Activated CD4-positive, alpha-beta memory T cell treated with anti-CD3 and anti-CD28 coated beads for 36 hours (primary cell): ENCODE measurements at regions not wholly inside any gene's neighbourhood (a gene's known extent, or its start where the extent isn't known, plus 50 kb on each side); places are given as distances from the start of the nearest gene placed in this dataset.

Source experiments
- CTCF ChIA-PET: fragments of 350-600 bp; sonication (Branson Sonifier 250); formaldehyde crosslinking; loops from one replicate; lab custom pipeline; 2021; ENCODE audit warnings: antibody characterized with exemption, inconsistent platforms; lab: Charles Lee
- POLR2A ChIA-PET: fragments of 350-600 bp; sonication (Branson Sonifier 250); formaldehyde crosslinking; loops from one replicate; lab custom pipeline; 2021; ENCODE audit warnings: antibody characterized with exemption; lab: Charles Lee
- DNase-seq: peaks from one replicate; pipeline ENCODE4 v3.0.0-alpha.2; 2020
- H3K27ac Mint-ChIP-seq: one replicate; pipeline ENCODE4 v1.8.0; 2021; ENCODE audit warnings: mixed read lengths
- H3K27me3 Mint-ChIP-seq: one replicate; pipeline ENCODE4 v1.8.0; 2021; ENCODE audit warnings: mixed read lengths
- H3K36me3 Mint-ChIP-seq: one replicate; pipeline ENCODE4 v1.8.0; 2021; ENCODE audit warnings: mixed read lengths
- H3K4me1 Mint-ChIP-seq: one replicate; pipeline ENCODE4 v1.8.0; 2021; ENCODE audit warnings: low read depth, mixed read lengths
- H3K4me3 Mint-ChIP-seq: one replicate; pipeline ENCODE4 v1.8.0; 2021; ENCODE audit warnings: mild to moderate bottlenecking, mixed read lengths
- H3K9me3 Mint-ChIP-seq: one replicate; pipeline ENCODE4 v1.8.0; 2021; ENCODE audit warnings: mixed read lengths
- intact Hi-C: fragments of 100-400 bp; cut with micrococcal nuclease; formaldehyde crosslinking; loops from one replicate; pipeline ENCODE4 v1.15.1; 2023

DNA sequence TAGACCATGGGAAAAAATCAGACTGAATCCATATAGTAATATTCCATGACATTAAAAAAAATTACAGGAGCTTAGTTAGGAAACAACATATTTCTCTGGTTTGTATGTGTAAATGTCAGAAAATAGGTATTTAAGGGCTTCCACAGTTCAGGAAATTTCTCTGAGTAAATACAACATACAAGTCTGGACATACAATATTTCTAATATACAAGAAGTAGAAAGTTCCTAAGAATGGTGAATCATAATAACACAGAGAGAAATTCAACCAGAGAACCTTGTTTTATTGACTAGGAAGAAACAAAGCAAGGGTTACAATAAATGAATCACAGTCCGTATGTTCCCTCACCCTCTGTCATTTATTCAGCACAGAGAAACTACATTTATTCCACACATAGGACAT, 532.7 kb upstream of the FAT3 start:
- CTCF ChIA-PET: interaction anchor here (0.5 kb wide), 1 partner anchor 1187 kb away, joined by 3 read pairs; no protein-coding TSS in a partner anchor
- Mint-ChIP-seq H3K27me3 (no peaks in the 10 kb centered on the region), H3K9me3 (peaks cover 3% of the 10 kb centered on the region), H3K36me3 (no peaks in the 10 kb centered on the region), H3K27ac (no peak overlapping the region), H3K4me1 (no peaks in the 10 kb centered on the region), H3K4me3 (no peak overlapping the region)
- intact Hi-C loops: no loop called here
- POLR2A ChIA-PET: no interaction called here
- no peak for DNase-seq

DNA sequence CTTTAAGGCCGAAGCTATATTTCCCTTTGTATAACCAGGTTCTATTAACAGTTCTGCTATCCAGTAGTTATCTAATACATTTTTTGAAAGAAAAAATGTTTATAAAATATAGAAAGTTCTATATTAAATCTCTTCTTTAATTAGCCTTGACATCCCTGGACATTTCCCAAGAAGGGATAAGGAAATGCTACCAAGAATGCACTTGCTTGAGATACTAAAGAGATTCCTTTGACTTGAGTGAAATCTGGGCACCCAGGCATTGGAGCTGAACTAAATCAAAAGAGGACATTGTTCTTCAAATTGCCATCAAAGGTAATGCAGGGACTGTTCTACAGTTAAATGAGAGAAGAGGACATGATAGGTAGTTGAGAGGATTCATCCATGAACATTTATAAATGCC, 535.9 kb upstream of the FAT3 start:
- ChIA-PET CTCF (no interaction called here), POLR2A (no interaction called here)
- no peak overlapping the region for H3K27ac Mint-ChIP-seq
- no peaks in the 10 kb centered on the region for H3K4me1 Mint-ChIP-seq
- no peak overlapping the region for H3K4me3 Mint-ChIP-seq
- no peaks in the 10 kb centered on the region for H3K27me3 Mint-ChIP-seq
- DNase-seq: no peak
- peaks cover 6% of the 10 kb centered on the region for H3K9me3 Mint-ChIP-seq
- H3K36me3 Mint-ChIP-seq: no peaks in the 10 kb centered on the region
- intact Hi-C loops: no loop called here

DNA sequence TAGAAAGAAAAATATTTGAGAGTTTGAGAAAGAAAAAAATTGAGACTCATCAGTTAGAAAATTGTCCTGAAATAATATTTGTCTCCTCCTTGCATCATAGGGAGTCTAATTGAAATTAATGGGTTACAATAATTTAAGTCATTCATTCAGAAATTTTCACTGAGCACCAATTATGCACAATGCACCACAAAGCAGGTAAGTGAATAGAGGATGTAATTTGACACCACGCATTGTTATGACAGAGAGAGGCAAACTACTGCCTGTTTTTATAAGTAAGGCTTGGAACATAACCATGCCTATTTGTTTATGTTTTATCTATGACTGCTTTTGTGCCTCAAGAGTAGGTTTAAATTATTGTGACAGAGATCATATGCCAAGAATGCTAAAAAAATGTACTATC, 537.9 kb upstream of the FAT3 start:
- no peak overlapping the region for H3K27ac Mint-ChIP-seq
- POLR2A ChIA-PET: no interaction called here
- no peaks in the 10 kb centered on the region for H3K36me3 Mint-ChIP-seq
- no peak for DNase-seq
- no peaks in the 10 kb centered on the region for H3K4me1 Mint-ChIP-seq
- no peaks in the 10 kb centered on the region for H3K27me3 Mint-ChIP-seq
- CTCF ChIA-PET: no interaction called here
- H3K4me3 Mint-ChIP-seq: no peak overlapping the region
- intact Hi-C loops: no loop called here
- H3K9me3 Mint-ChIP-seq: peaks cover 6% of the 10 kb centered on the region

DNA sequence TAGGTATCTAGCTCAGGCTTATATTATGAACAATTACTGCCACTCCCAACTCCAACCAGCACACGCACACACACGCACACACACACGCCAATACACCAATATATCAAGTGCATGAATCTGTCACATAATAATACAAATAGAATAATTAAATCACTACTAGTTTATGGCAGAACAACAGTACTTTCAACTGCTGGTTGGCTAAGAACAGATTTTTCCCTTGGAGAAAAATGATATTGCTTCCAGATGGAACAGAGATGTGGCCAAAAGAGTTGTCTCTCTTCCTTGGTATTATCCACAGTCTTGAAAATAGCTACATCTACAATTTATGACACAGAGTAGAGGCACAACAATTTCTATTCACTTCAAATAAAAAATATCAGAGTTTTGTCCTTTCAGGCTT, 538.3 kb upstream of the FAT3 start:
- no peaks in the 10 kb centered on the region for H3K4me1 Mint-ChIP-seq
- intact Hi-C loops: no loop called here
- H3K27me3 Mint-ChIP-seq: no peaks in the 10 kb centered on the region
- no peak overlapping the region for H3K4me3 Mint-ChIP-seq
- ChIA-PET POLR2A (no interaction called here), CTCF (no interaction called here)
- H3K9me3 Mint-ChIP-seq: peaks cover 6% of the 10 kb centered on the region
- no peak for DNase-seq
- no peaks in the 10 kb centered on the region for H3K36me3 Mint-ChIP-seq
- H3K27ac Mint-ChIP-seq: no peak overlapping the region

DNA sequence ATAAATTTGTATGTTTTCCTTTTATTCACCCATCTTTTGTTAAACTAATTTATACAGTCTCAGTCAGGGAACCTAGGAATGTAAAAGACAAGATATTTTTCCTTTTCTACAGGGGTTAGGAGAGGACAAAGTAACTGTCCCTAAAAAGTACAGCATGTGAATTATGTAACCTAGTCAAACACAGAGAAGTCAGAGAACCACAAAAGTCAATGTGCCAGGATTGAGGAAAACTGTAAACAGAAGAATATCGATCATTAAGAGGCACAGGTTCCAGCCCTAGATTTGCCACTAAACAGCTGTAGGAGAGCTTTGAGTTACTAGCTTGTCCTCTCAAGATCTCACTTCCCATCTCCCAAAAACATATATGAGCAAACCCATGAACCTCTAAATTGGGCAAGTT, 550.9 kb upstream of the FAT3 start:
- Mint-ChIP-seq H3K36me3 (no peaks in the 10 kb centered on the region), H3K9me3 (peaks cover 33% of the 10 kb centered on the region), H3K27me3 (no peaks in the 10 kb centered on the region), H3K4me3 (no peak overlapping the region), H3K4me1 (no peaks in the 10 kb centered on the region), H3K27ac (no peak overlapping the region)
- intact Hi-C loops: no loop called here
- ChIA-PET CTCF (no interaction called here), POLR2A (no interaction called here)
- no peak for DNase-seq

DNA sequence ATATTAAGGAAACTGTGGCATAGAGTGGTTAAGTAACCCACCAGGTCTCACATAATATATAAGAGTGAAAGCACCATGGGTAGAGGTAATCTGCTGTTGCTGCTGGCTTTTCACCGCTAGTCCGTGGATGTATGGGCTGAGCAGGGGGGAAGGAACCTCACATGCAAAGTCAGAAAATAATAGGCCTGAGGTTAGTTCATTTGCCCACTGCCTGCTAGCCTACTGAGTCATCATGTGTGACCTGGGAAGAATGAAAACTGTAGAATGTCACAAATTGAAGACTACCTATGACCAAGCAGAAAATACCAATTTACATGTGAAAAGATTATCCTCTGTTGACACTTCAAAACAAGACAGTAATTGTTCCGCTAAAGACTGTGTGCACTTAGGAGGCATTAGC, 560.1 kb upstream of the FAT3 start:
- intact Hi-C loops: no loop called here
- Mint-ChIP-seq H3K27me3 (no peaks in the 10 kb centered on the region), H3K9me3 (peaks cover 11% of the 10 kb centered on the region), H3K27ac (no peak overlapping the region), H3K4me1 (no peaks in the 10 kb centered on the region), H3K36me3 (no peaks in the 10 kb centered on the region), H3K4me3 (no peak overlapping the region)
- ChIA-PET POLR2A (no interaction called here), CTCF (no interaction called here)
- DNase-seq: no peak

DNA sequence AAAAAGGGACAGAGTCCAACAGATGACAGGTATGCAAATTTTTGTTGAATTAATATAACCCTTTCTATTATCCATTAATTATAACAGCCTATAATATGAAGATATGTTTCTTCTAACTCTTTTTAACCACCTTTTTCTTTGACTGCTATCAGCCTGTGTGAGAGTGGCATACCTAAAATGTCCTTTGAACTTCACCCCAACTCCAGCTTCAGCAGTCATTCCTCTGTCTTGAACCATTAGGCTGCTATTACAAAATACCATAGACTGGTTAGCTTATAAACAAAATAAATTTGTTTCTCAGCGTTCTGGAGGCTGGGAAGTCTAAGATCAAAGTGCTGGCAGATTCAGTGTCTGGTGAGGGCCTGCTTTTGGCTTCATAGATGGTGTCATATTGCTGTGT, 564.6 kb upstream of the FAT3 start:
- no peaks in the 10 kb centered on the region for H3K27me3 Mint-ChIP-seq
- ChIA-PET CTCF (no interaction called here), POLR2A (no interaction called here)
- H3K4me1 Mint-ChIP-seq: no peaks in the 10 kb centered on the region
- H3K36me3 Mint-ChIP-seq: no peaks in the 10 kb centered on the region
- no peak overlapping the region for H3K27ac Mint-ChIP-seq
- intact Hi-C loops: no loop called here
- peaks cover 2% of the 10 kb centered on the region for H3K9me3 Mint-ChIP-seq
- no peak overlapping the region for H3K4me3 Mint-ChIP-seq
- DNase-seq: no peak

DNA sequence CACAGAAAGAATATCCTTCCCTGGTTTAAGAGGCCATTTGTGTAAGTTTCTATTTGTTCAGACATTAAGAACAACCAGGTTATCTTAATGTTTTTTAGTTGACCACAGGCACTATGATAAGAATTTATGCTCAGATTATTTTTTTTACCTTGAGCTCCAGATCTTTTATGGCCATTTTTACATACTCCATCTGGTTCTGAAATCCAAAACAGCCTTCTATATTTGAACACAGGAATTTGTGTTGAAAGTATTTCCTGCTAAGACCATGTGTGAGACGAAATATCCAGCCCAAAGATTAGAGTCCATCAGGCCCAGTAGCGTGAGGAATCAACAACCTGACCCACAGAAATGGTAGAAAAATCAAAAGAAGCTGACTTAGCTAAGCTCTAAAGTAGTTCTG, 569.9 kb upstream of the FAT3 start:
- Mint-ChIP-seq H3K36me3 (no peaks in the 10 kb centered on the region), H3K27ac (no peak overlapping the region), H3K9me3 (no peaks in the 10 kb centered on the region), H3K27me3 (no peaks in the 10 kb centered on the region), H3K4me1 (no peaks in the 10 kb centered on the region), H3K4me3 (no peak overlapping the region)
- intact Hi-C loops: no loop called here
- ChIA-PET POLR2A (no interaction called here), CTCF (no interaction called here)
- DNase-seq: no peak

DNA sequence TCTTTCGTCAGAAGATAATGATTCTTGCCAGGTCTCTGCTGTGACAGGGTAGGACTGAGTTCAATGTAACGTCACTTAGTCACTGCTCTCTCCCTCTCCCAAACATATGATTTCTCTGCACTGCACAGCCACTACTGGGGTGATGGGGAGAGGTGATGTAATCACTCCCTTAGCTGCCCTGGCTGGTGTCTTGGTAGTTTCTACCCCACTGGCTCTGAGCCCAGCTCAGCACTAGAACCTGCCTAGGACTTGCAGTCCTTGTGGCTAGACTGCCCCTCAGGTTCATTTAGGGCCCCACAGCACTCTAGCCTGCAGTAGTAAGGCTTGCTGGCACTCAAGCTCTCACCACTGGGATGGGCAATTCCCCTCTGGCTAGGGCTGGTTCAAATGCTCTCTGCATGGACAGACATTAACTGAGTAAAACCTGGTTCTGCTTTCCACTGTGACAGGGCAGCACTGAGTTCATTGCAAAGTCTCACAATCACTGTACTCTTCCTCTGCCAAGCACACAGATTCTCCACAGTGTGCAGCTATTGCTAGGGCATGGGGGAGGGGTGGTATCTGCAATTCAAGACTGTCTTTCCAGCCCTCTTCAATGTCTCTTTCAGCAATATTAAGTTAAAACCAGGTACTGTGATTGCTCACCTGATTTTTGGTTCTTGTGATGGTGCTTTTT, 571.4 kb upstream of the FAT3 start:
- Mint-ChIP-seq H3K27ac (no peak overlapping the region), H3K4me3 (no peak overlapping the region), H3K36me3 (no peaks in the 10 kb centered on the region), H3K9me3 (no peaks in the 10 kb centered on the region), H3K4me1 (no peaks in the 10 kb centered on the region), H3K27me3 (no peaks in the 10 kb centered on the region)
- intact Hi-C loops: no loop called here
- POLR2A ChIA-PET: no interaction called here
- CTCF ChIA-PET: no interaction called here
- DNase-seq: no peak

DNA sequence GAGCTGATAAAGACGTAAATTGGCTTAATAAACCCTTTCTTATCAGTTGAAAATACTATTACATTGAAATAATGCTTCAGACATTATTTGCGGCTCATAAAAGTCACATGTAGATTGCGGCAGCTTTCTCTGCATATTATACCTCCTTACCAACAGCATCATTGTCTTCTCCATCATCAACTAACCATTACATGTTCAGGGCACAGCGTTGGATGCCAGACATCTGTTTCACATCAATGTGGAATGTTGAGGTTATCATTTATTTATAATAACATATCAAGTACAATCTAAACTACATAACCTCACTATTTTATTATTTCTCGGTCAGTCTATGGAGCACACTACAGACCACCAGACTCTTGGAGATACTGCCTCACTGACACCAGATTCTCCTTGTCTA, 573.8 kb upstream of the FAT3 start:
- DNase-seq: no peak
- Mint-ChIP-seq H3K4me1 (no peaks in the 10 kb centered on the region), H3K27ac (no peak overlapping the region), H3K27me3 (no peaks in the 10 kb centered on the region), H3K9me3 (no peaks in the 10 kb centered on the region), H3K4me3 (no peak overlapping the region), H3K36me3 (no peaks in the 10 kb centered on the region)
- intact Hi-C loops: no loop called here
- ChIA-PET CTCF (no interaction called here), POLR2A (no interaction called here)

DNA sequence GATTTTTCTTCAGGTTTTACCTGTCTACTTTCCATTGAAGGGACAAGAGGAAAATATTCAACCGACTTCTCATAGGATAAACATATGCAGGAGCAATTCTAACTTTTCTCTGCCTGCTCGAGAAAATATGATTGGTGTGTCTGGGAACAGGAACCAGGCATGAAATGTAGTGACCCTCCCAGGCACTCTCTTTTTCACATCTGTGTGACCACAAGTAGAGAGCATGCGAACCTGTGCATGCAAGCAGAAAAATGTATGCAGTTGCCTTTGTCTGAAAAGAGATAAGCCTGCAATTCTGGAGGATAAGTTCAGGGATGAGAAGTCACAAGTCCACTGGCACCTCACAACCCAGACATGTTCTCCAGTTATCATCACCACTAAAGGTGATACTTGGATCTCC, 583.5 kb upstream of the FAT3 start:
- peaks cover 4% of the 10 kb centered on the region for H3K9me3 Mint-ChIP-seq
- POLR2A ChIA-PET: no interaction called here
- CTCF ChIA-PET: no interaction called here

DNA sequence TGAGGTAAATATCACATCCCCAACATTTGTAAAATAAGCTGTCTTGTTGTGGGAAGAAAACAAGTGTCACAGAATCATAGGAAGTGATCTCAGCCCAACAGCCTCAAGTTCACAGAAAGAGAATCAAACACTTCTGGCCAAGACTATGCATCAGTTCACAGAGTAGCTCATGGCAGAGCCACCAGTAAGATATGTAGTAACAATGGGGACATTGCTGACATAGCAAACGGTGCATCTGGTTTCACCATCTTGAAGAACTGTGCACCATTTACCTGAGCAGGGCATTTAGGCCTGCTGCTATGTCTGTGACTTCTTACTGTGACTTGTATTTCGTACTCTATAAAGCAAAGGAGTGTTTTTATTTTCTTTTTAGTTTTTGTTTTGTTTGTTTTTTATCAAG, 585.3 kb upstream of the FAT3 start:
- POLR2A ChIA-PET: no interaction called here
- Mint-ChIP-seq H3K4me1 (no peaks in the 10 kb centered on the region), H3K27me3 (no peaks in the 10 kb centered on the region), H3K9me3 (peaks cover 4% of the 10 kb centered on the region), H3K27ac (no peak overlapping the region), H3K36me3 (no peaks in the 10 kb centered on the region), H3K4me3 (no peak overlapping the region)
- CTCF ChIA-PET: no interaction called here
- DNase-seq: no peak
- intact Hi-C loops: no loop called here

More for the DNA sequence above, 583.5 kb upstream of the FAT3 start:
- no peak for DNase-seq
- Mint-ChIP-seq H3K4me3 (no peak overlapping the region), H3K4me1 (no peaks in the 10 kb centered on the region), H3K36me3 (no peaks in the 10 kb centered on the region), H3K27me3 (no peaks in the 10 kb centered on the region), H3K27ac (no peak overlapping the region)
- intact Hi-C loops: no loop called here

DNA sequence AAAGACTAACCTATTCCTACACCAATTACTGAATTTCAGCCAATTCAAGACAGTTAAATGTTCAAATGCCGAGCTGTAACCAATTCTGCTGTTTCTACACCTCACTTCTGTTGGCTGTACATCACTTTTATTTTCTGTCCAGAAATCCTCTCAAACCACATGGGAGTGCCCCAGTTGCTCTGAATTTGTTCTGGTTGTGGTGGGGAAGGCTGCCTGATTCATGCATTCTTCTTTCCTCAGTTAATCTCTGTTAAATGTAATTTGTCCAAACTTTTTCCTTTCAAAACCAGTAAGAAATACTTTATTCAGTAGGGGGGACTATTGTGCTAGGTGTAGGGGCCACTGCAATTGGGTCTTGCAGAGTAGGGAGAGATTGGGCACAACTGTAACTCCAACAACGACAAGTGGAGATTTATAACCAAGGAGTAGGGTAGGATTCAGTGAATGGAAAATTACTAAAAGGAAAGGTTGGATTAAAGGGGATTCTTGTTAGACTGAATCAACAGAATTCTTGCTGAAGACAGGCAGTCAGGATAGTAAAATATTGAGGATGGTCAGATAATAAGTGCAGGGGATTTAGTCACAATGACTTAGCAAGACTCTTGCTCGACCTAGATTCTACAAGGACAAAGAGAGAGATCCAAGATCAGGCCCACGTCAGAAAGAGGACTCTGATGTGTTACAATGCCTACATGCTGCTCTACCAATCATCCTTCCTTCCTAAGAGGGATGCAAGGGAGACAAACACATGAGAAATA, 593.5 kb upstream of the FAT3 start:
- Mint-ChIP-seq H3K36me3 (no peaks in the 10 kb centered on the region), H3K9me3 (peaks cover 5% of the 10 kb centered on the region)

More for the DNA sequence above, 593.5 kb upstream of the FAT3 start:
- no peak for DNase-seq
- Mint-ChIP-seq H3K4me1 (no peaks in the 10 kb centered on the region), H3K27ac (no peak overlapping the region), H3K4me3 (no peak overlapping the region), H3K27me3 (no peaks in the 10 kb centered on the region)
- ChIA-PET CTCF (no interaction called here), POLR2A (no interaction called here)
- intact Hi-C loops: no loop called here
